OCI-LY3 (cell line): ENCODE measurements at regions not wholly inside any gene's neighbourhood (a gene's known extent, or its start where the extent isn't known, plus 50 kb on each side); places are given as distances from the start of the nearest gene placed in this dataset.
"Not testable (repeated sequence)": the region's sequence is repeated elsewhere in the genome, so short reads cannot be mapped to it uniquely, and the experiment has no call there.

Experiments
- H2AFZ ChIP-seq: fragments of 200-600, 300-600 bp; shearing (Covaris generic); 2 replicates; pipeline ENCODE4 v1.6.0; 2014; ENCODE audit warnings: antibody characterized with exemption, low read depth, low read length
- H3K27ac ChIP-seq: fragments of 200-600, 300-600 bp; sonication (generic); 2 replicates; pipeline ENCODE4 v1.5.1; 2014; ENCODE audit warnings: mild to moderate bottlenecking, low read length, moderate library complexity, mixed read lengths
- H3K27me3 ChIP-seq: fragments of 200-600, 300-600 bp; sonication (generic); 2 replicates; pipeline ENCODE4 v1.6.1; 2014; ENCODE audit warnings: low read depth, low read length, mixed read lengths
- H3K36me3 ChIP-seq: fragments of 200-600, 300-600 bp; sonication (generic); replicated peaks from 2 replicates; pipeline ENCODE3; 2014; ENCODE audit warnings: low read depth, low read length, mixed read lengths
- H3K4me1 ChIP-seq: fragments of 300-600, 200-600 bp; sonication (generic); 2 replicates; pipeline ENCODE4 v1.6.1; 2014; ENCODE audit warnings: low read length, mixed read lengths
- H3K4me2 ChIP-seq: fragments of 200-600, 300-600 bp; sonication (generic); 2 replicates; pipeline ENCODE4 v1.6.1; 2014; ENCODE audit warnings: low read length, mixed read lengths
- H3K4me3 ChIP-seq: fragments of 300-600, 200-600 bp; sonication (generic); 2 replicates; pipeline ENCODE4 v1.5.1; 2014; ENCODE audit warnings: antibody characterized with exemption, mild to moderate bottlenecking, low read length, moderate library complexity
- H3K79me2 ChIP-seq: fragments of 300-600, 200-600 bp; shearing (Covaris generic); 2 replicates; pipeline ENCODE4 v1.6.1; 2014; ENCODE audit warnings: mild to moderate bottlenecking, low read length, mixed read lengths
- H3K9ac ChIP-seq: fragments of 300-600, 200-600 bp; shearing (Covaris generic); 2 replicates; pipeline ENCODE4 v1.6.0; 2014; ENCODE audit warnings: mild to moderate bottlenecking, low read length, moderate library complexity
- H3K9me3 ChIP-seq: fragments of 200-600, 300-600 bp; shearing (Covaris generic); 2 replicates; pipeline ENCODE4 v1.6.1; 2014; ENCODE audit warnings: low read length, mixed read lengths; ENCODE audit not compliant: insufficient read depth
- H4K20me1 ChIP-seq: fragments of 200-600, 300-600 bp; sonication (generic); 2 replicates; pipeline ENCODE4 v1.6.1; 2016; ENCODE audit warnings: low read length, mixed read lengths; ENCODE audit not compliant: insufficient read depth
- CTCF ChIP-seq: fragments of 200-600, 300-600 bp; sonication (generic); IDR thresholded peaks from 2 replicates; pipeline ENCODE4 v1.5.1; 2014; ENCODE audit warnings: antibody characterized with exemption, low read length, low read depth
- EZH2phosphoT487 ChIP-seq: fragments of 200-600 bp; shearing (Covaris generic); IDR thresholded peaks from 2 replicates; pipeline ENCODE4 v1.6.1; 2018; ENCODE audit warnings: antibody characterized with exemption, mixed run types, low read depth

- Histone ChIP-seq H3K9ac (no peak overlapping the region), H3K9me3 (no peaks in the 10 kb centered on the region), H3K4me3 (no peak overlapping the region), H3K4me2 (no peak overlapping the region), H3K79me2 (no peaks in the 10 kb centered on the region), H3K27me3 (no peaks in the 10 kb centered on the region), H3K27ac (no peak overlapping the region), H2AFZ (no peak overlapping the region), H4K20me1 (no peaks in the 10 kb centered on the region), H3K36me3 (no peaks in the 10 kb centered on the region), H3K4me1 (no peaks in the 10 kb centered on the region)
- TF ChIP-seq CTCF (no peak), EZH2phosphoT487 (no peak)
Measured at GRCh38 chr4:15202481-15202880, 200.2 kb downstream of the CPEB2 start.

- H3K9ac ChIP-seq, H3K27ac ChIP-seq, H3K79me2 ChIP-seq, H3K36me3 ChIP-seq, H3K9me3 ChIP-seq, H3K27me3 ChIP-seq, H3K4me2 ChIP-seq, H2AFZ ChIP-seq, H4K20me1 ChIP-seq, H3K4me3 ChIP-seq, H3K4me1 ChIP-seq: not testable (repeated sequence)
Measured at GRCh38 chr4:15206526-15206925, 204.2 kb downstream of the CPEB2 start.

GRCh38 chr4:15213302-15213970 lies 211.2 kb downstream of the CPEB2 start:
- no peak overlapping the region for H3K9ac ChIP-seq
- no peak overlapping the region for H3K27ac ChIP-seq
- H3K4me2 ChIP-seq, result no peak overlapping the region
- no peaks in the 10 kb centered on the region for H3K9me3 ChIP-seq
- no peak overlapping the region for H3K4me3 ChIP-seq
- peaks cover 3% of the 10 kb centered on the region; the same call in 1 of the 2 replicates for H3K27me3 ChIP-seq
- no peaks in the 10 kb centered on the region for H3K36me3 ChIP-seq
- H3K4me1 ChIP-seq, result no peaks in the 10 kb centered on the region
- H3K79me2 ChIP-seq, result no peaks in the 10 kb centered on the region
- H4K20me1 ChIP-seq, result no peaks in the 10 kb centered on the region
- TF ChIP-seq EZH2phosphoT487 (no peak), CTCF (no peak)
- no peak overlapping the region for H2AFZ ChIP-seq

GRCh38 chr4:15215109-15215508 lies 212.7 kb upstream of the C1QTNF7 start:
- H3K36me3 ChIP-seq, result no peaks in the 10 kb centered on the region
- TF ChIP-seq CTCF, result no peak
- no peak for TF ChIP-seq EZH2phosphoT487
- H2AFZ ChIP-seq, result no peak overlapping the region
- H3K27ac ChIP-seq, result no peak overlapping the region
- H3K9ac ChIP-seq, result no peak overlapping the region
- no peak overlapping the region for H3K4me2 ChIP-seq
- H4K20me1 ChIP-seq, result no peaks in the 10 kb centered on the region
- no peaks in the 10 kb centered on the region for H3K9me3 ChIP-seq
- H3K4me1 ChIP-seq, result no peaks in the 10 kb centered on the region
- peaks cover 3% of the 10 kb centered on the region; the same call in 1 of the 2 replicates for H3K27me3 ChIP-seq
- no peaks in the 10 kb centered on the region for H3K79me2 ChIP-seq
- H3K4me3 ChIP-seq, result no peak overlapping the region
